SJSA1 (cell line): ENCODE measurements at regions not wholly inside any gene's neighbourhood (a gene's known extent, or its start where the extent isn't known, plus 50 kb on each side); places are given as distances from the start of the nearest gene placed in this dataset.
"Not testable (repeated sequence)": the region's sequence is repeated elsewhere in the genome, so short reads cannot be mapped to it uniquely, and the experiment has no call there.

Experiments used
- DNase-seq, 2 experiments: peaks; one replicate each; pipeline ENCODE4 v3.0.0-alpha.2; 2015 to 2020; ENCODE audit warnings: low spot score in 2 of 2, low read depth in 1 of 2
- H3K27ac ChIP-seq: fragments of 250-450 bp; sonication (Bioruptor Pico); 2 replicates; pipeline ENCODE4 v1.5.1; 2020; ENCODE audit warnings: mild to moderate bottlenecking, moderate library complexity
- H3K27me3 ChIP-seq: fragments of 250-450 bp; sonication (Bioruptor Pico); replicated peaks from 2 replicates; pipeline ENCODE4 v1.5.1; 2020; ENCODE audit warnings: mild to moderate bottlenecking, moderate library complexity
- H3K36me3 ChIP-seq: fragments of 250-450 bp; sonication (Bioruptor Pico); 2 replicates; pipeline ENCODE4 v1.5.1; 2020; ENCODE audit warnings: mild to moderate bottlenecking
- H3K4me1 ChIP-seq: fragments of 250-450 bp; sonication (Bioruptor Pico); replicated peaks from 2 replicates; pipeline ENCODE4 v1.6.1; 2021; ENCODE audit warnings: mild to moderate bottlenecking
- H3K4me3 ChIP-seq: fragments of 250-450 bp; sonication (Bioruptor Pico); 2 replicates; pipeline ENCODE4 v1.5.1; 2020; ENCODE audit warnings: mild to moderate bottlenecking
- H3K9me3 ChIP-seq: fragments of 250-450 bp; sonication (Bioruptor Pico); replicated peaks from 2 replicates; pipeline ENCODE4 v1.5.1; 2020; ENCODE audit warnings: mild to moderate bottlenecking

- not testable (repeated sequence) for H3K4me3 ChIP-seq, H3K36me3 ChIP-seq, DNase-seq, H3K4me1 ChIP-seq, H3K27ac ChIP-seq, H3K27me3 ChIP-seq, H3K9me3 ChIP-seq
These were observed 337.6 kb downstream of the ARL4A start for GRCh38 chr7:13025043-13025442.

- no peaks in the 10 kb centered on the region for H3K27me3 ChIP-seq
- H3K27ac ChIP-seq, result no peak overlapping the region
- DNase-seq, result no peak
- H3K4me1 ChIP-seq, result no peaks in the 10 kb centered on the region
- H3K4me3 ChIP-seq, result no peak overlapping the region
- H3K36me3 ChIP-seq, result no peaks in the 10 kb centered on the region
- no peaks in the 10 kb centered on the region for H3K9me3 ChIP-seq
These were observed 339.9 kb downstream of the ARL4A start for GRCh38 chr7:13027321-13027720.

- no peak for DNase-seq
- Histone ChIP-seq H3K27ac (no peak overlapping the region), H3K4me3 (no peak overlapping the region), H3K27me3 (no peaks in the 10 kb centered on the region), H3K9me3 (no peaks in the 10 kb centered on the region), H3K36me3 (no peaks in the 10 kb centered on the region), H3K4me1 (no peaks in the 10 kb centered on the region)
These were observed 340.8 kb downstream of the ARL4A start for GRCh38 chr7:13028036-13028824.

- H3K27ac ChIP-seq, result no peak overlapping the region
- H3K9me3 ChIP-seq, result no peaks in the 10 kb centered on the region
- H3K4me3 ChIP-seq, result no peak overlapping the region
- no peaks in the 10 kb centered on the region for H3K36me3 ChIP-seq
- H3K4me1 ChIP-seq, result no peaks in the 10 kb centered on the region
- no peaks in the 10 kb centered on the region for H3K27me3 ChIP-seq
- no peak for DNase-seq
These were observed 341.3 kb downstream of the ARL4A start for GRCh38 chr7:13028825-13029099.

GRCh38 chr7:13031468-13031867, 344.0 kb downstream of the ARL4A start:
- H3K27me3 ChIP-seq, result no peaks in the 10 kb centered on the region
- H3K36me3 ChIP-seq, result no peaks in the 10 kb centered on the region
- H3K4me3 ChIP-seq, result no peak overlapping the region
- no peak for DNase-seq
- peaks cover 2% of the 10 kb centered on the region; the same call in 1 of the 2 replicates for H3K4me1 ChIP-seq
- H3K9me3 ChIP-seq, result no peaks in the 10 kb centered on the region
- H3K27ac ChIP-seq, result no peak overlapping the region

GRCh38 chr7:13032084-13032483, 344.7 kb downstream of the ARL4A start:
- Histone ChIP-seq H3K27me3 (no peaks in the 10 kb centered on the region), H3K4me1 (peaks cover 4% of the 10 kb centered on the region; the same call in 1 of the 2 replicates), H3K27ac (no peak overlapping the region), H3K36me3 (no peaks in the 10 kb centered on the region), H3K9me3 (no peaks in the 10 kb centered on the region), H3K4me3 (no peak overlapping the region)
- DNase-seq, result no peak

- Histone ChIP-seq H3K27me3 (no peaks in the 10 kb centered on the region), H3K9me3 (no peaks in the 10 kb centered on the region), H3K4me3 (no peak overlapping the region), H3K36me3 (no peaks in the 10 kb centered on the region), H3K4me1 (peaks cover 4% of the 10 kb centered on the region; the same call in 1 of the 2 replicates), H3K27ac (no peak overlapping the region)
- no peak for DNase-seq
These were observed 345.1 kb downstream of the ARL4A start for GRCh38 chr7:13032576-13032975.

- Histone ChIP-seq H3K4me1 (peaks cover 4% of the 10 kb centered on the region; the same call in 1 of the 2 replicates), H3K36me3 (no peaks in the 10 kb centered on the region), H3K4me3 (no peak overlapping the region), H3K27ac (no peak overlapping the region), H3K27me3 (no peaks in the 10 kb centered on the region), H3K9me3 (no peaks in the 10 kb centered on the region)
- DNase-seq, result no peak
These were observed 347.3 kb downstream of the ARL4A start for GRCh38 chr7:13034693-13035092.

- Histone ChIP-seq H3K27ac (no peak overlapping the region), H3K4me3 (no peak overlapping the region), H3K27me3 (no peaks in the 10 kb centered on the region), H3K4me1 (peaks cover 4% of the 10 kb centered on the region; the same call in 1 of the 2 replicates), H3K36me3 (no peaks in the 10 kb centered on the region), H3K9me3 (no peaks in the 10 kb centered on the region)
- DNase-seq, result no peak
These were observed 347.8 kb downstream of the ARL4A start for GRCh38 chr7:13035233-13035632.

GRCh38 chr7:13036256-13036780, 348.9 kb downstream of the ARL4A start:
- DNase-seq, result no peak
- Histone ChIP-seq H3K9me3 (no peaks in the 10 kb centered on the region), H3K27me3 (no peaks in the 10 kb centered on the region), H3K36me3 (no peaks in the 10 kb centered on the region), H3K4me1 (peaks cover 4% of the 10 kb centered on the region; the same call in 1 of the 2 replicates), H3K27ac (no peak overlapping the region), H3K4me3 (no peak overlapping the region)

- Histone ChIP-seq H3K36me3 (no peaks in the 10 kb centered on the region), H3K27me3 (no peaks in the 10 kb centered on the region), H3K4me3 (no peak overlapping the region), H3K4me1 (peaks cover 4% of the 10 kb centered on the region; the same call in 1 of the 2 replicates), H3K9me3 (no peaks in the 10 kb centered on the region), H3K27ac (no peak overlapping the region)
- DNase-seq, result no peak
These were observed 349.8 kb downstream of the ARL4A start for GRCh38 chr7:13037216-13037615.

- DNase-seq, result no peak
- no peaks in the 10 kb centered on the region for H3K27me3 ChIP-seq
- H3K36me3 ChIP-seq, result no peaks in the 10 kb centered on the region
- H3K27ac ChIP-seq, result no peak overlapping the region
- peaks cover 13% of the 10 kb centered on the region for H3K4me1 ChIP-seq
- H3K9me3 ChIP-seq, result no peaks in the 10 kb centered on the region
- no peak overlapping the region for H3K4me3 ChIP-seq
These were observed 354.0 kb downstream of the ARL4A start for GRCh38 chr7:13041368-13041988.

GRCh38 chr7:13042605-13043236, 355.3 kb downstream of the ARL4A start:
- Histone ChIP-seq H3K4me1 (peaks cover 15% of the 10 kb centered on the region), H3K36me3 (no peaks in the 10 kb centered on the region), H3K27me3 (no peaks in the 10 kb centered on the region), H3K27ac (no peak overlapping the region; the same call in 1 of the 2 replicates), H3K9me3 (no peaks in the 10 kb centered on the region), H3K4me3 (no peak overlapping the region)
- DNase-seq, result peak in 1 of 2 experiments; percentile 17

GRCh38 chr7:13044309-13044708, 356.9 kb downstream of the ARL4A start:
- Histone ChIP-seq H3K4me1 (peaks cover 15% of the 10 kb centered on the region), H3K4me3 (no peak overlapping the region), H3K27ac (no peak overlapping the region), H3K36me3 (no peaks in the 10 kb centered on the region), H3K27me3 (no peaks in the 10 kb centered on the region), H3K9me3 (no peaks in the 10 kb centered on the region)
- no peak for DNase-seq
